Cardiac fibroblast (primary cell): ENCODE measurements at regions not wholly inside any gene's neighbourhood (a gene's known extent, or its start where the extent isn't known, plus 50 kb on each side); places are given as distances from the start of the nearest gene placed in this dataset.

Source experiments
- DNase-seq, 2 donors: peaks; one replicate each; pipeline versions ENCODE4 v3.0.0 to v3.0.0-alpha.2; 2010; ENCODE audit warnings: low read depth in 2 of 2
- H3K4me3 ChIP-seq, 2 donors: replicated peaks in 1 of 2; 1 replicate in 1 of 2; 2 replicates in 1 of 2; pipeline ENCODE4 v1.5.1; 2011; ENCODE audit warnings: low read depth in 2 of 2, low read length in 2 of 2, mild to moderate bottlenecking in 2 of 2, moderate library complexity in 1 of 2
- CTCF ChIP-seq: IDR thresholded peaks from one replicate; pipeline ENCODE4 v1.5.1; 2011; ENCODE audit warnings: low read depth, mild to moderate bottlenecking, low read length, inconsistent platforms

- DNase-seq = peak; percentile 93
- H3K4me3 ChIP-seq = no peak overlapping the region
- TF ChIP-seq CTCF = no peak
Observed at GRCh38 chr11:112320668-112321067, 60.0 kb upstream of the PLET1 start.

DNA sequence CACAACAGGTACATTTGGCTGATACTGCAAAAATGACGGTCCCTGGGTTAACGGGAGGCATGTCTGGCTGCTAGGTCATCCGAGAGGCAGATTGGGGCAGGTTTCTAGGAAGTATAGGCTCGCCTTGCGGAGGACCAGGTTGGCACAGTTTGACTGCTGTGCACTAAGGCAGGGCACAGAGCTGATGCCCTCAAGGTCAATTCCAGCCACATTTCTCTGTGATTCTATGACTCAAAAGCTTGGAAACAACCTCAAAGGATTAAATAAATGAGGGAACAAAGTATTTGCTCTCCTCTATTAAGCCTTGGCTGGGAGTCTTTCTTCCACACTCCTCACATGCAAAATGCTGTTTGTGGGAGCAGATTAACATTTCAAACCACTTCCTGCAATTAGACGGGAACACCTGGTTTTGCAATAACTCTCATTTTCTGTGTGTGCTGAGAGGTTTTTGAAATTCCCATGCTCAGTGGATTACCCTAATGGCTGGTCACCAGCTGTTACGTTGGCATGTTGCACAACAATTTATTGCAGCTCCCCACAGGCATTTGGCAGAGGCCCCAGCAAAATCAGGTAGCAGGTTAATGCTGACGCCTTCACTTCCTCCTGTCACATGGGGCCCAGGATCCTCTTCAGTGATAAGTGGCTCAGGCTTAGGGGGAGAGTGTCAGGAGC, 61.0 kb upstream of the PLET1 start:
- peak; percentile 90 to 92 for DNase-seq
- no peak overlapping the region for H3K4me3 ChIP-seq
- TF ChIP-seq CTCF = no peak

DNA sequence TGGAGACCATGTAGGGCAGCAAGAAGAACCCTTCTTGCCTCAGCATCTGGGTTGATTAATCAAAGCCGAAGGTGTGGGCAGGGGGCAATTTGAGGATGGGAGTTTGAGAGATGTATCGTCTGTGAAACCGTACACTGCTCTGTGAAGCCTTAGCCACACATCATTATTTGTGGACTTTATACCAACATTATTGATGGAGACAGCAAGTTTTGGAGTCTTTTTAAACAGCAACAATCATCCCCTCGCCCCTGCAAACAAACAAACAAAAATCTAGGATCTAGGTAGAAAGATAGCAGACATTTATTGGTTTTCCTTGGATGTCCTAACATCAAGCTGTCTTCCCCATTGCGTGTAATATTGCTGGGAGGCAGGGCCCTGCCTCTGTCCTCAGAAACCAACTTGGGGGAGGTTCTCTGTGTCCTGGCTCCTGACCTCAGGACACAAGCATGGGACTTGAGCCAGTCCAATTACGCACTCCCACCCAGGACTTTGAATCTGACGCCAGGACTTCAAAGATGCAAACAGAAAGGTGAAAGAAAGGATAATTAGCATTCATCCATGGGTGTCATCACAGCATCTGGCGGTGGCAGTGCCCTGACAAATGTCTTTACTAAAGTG, 61.6 kb upstream of the PLET1 start:
- no peak overlapping the region for H3K4me3 ChIP-seq
- DNase-seq = no peak
- TF ChIP-seq CTCF = no peak

DNA sequence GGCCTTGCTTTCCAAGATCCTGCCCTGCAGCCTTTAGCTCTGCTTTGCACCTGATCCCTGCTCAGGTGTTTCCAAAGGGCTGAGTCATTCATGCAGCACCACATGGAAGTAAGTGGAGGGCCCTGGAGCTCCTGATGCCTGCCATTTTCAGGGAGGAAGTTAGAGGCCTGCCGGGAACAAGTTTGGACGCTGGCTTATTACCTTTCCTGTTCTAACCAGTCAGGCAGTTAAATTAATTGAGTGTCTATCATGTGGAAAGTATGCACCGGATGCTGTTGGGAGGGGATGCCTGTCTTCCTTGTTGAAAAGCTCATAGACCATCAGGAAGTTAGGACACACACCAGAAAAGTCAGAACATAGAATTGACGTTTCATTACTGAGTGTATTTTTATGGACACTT, 73.7 kb upstream of the PLET1 start:
- no peak overlapping the region for H3K4me3 ChIP-seq
- no peak for DNase-seq
- TF ChIP-seq CTCF = no peak

DNA sequence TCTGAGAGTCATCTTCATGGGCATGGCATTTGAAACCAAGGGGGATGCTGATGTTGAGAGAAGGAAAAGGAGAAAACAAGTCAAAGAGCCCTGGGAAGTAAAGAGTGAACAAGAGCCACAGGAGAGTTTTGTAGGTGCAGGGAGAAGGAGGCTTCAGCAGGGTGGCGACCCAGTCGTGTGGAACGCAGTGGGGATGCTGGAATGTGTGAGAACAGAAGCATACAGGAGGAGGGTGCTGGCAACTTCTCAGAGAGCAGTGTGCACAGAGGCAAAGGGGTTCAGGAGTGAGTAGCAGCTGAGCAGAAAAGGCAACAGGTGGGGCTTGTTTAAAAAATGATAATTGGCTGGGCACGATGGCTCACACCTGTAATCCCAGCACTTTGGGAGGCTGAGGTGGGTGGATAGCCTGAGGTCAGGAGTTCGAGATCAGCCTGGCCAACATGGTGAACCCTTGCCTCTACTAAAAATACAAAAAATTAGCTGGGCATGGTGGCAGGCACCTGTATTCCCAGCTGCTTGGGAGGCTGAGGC, 75.8 kb upstream of the PLET1 start:
- no peak overlapping the region for H3K4me3 ChIP-seq
- no peak for DNase-seq
- no peak for TF ChIP-seq CTCF

- DNase-seq = no peak
- TF ChIP-seq CTCF = no peak
- H3K4me3 ChIP-seq = no peak overlapping the region
Observed at GRCh38 chr11:112339566-112339965, 78.9 kb upstream of the PLET1 start.
